GM23338 (cell line): ENCODE measurements at regions not wholly inside any gene's neighbourhood (a gene's known extent, or its start where the extent isn't known, plus 50 kb on each side); places are given as distances from the start of the nearest gene placed in this dataset.

Source experiments
- ATAC-seq: fragments of 200-7000 bp; cut with Tn5 transposase; 3 replicates; pipeline ENCODE4 v1.9.1; 2020
- DNase-seq: peaks from one replicate; pipeline ENCODE4 v3.0.0-alpha.2; 2015; ENCODE audit warnings: low spot score
- H2AFZ ChIP-seq: fragments of 200-600 bp; sonication (generic); 2 replicates; pipeline ENCODE4 v1.8.0; 2016; ENCODE audit warnings: antibody characterized with exemption, mild to moderate bottlenecking, moderate library complexity
- H3F3A ChIP-seq: fragments of 200-600 bp; sonication (generic); replicated peaks from 2 replicates; pipeline ENCODE4 v1.8.0; 2017; ENCODE audit warnings: antibody characterized with exemption, mixed run types, low read depth
- H3K27ac ChIP-seq: fragments of 200-600 bp; sonication (generic); 2 replicates; pipeline ENCODE4 v1.6.1; 2016; ENCODE audit warnings: low read depth
- H3K27me3 ChIP-seq: fragments of 200-600 bp; sonication (generic); 2 replicates; pipeline ENCODE4 v1.8.0; 2016; ENCODE audit warnings: mild to moderate bottlenecking, mixed run types, moderate library complexity; ENCODE audit not compliant: insufficient read depth
- H3K36me3 ChIP-seq: fragments of 200-600 bp; sonication (generic); 2 replicates; pipeline ENCODE4 v1.8.0; 2016; ENCODE audit warnings: mild to moderate bottlenecking; ENCODE audit not compliant: insufficient read depth
- H3K4me1 ChIP-seq: fragments of 200-600 bp; sonication (generic); 2 replicates; pipeline ENCODE4 v1.8.0; 2016; ENCODE audit warnings: mild to moderate bottlenecking, moderate library complexity; ENCODE audit not compliant: insufficient read depth
- H3K4me2 ChIP-seq: fragments of 200-600 bp; sonication (generic); 2 replicates; pipeline ENCODE4 v1.7.1; 2017; ENCODE audit warnings: mixed run types
- H3K4me3 ChIP-seq: fragments of 200-600 bp; sonication (generic); 2 replicates; pipeline ENCODE4 v1.6.1; 2016; ENCODE audit warnings: mixed run types
- H3K79me2 ChIP-seq: fragments of 200-600 bp; sonication (generic); replicated peaks from 2 replicates; pipeline ENCODE4 v1.8.0; 2017; ENCODE audit warnings: mild to moderate bottlenecking; ENCODE audit not compliant: insufficient read depth
- H3K9me2 ChIP-seq: fragments of 200-600 bp; sonication (generic); 2 replicates; pipeline ENCODE4 v1.8.0; 2017; ENCODE audit not compliant: insufficient read depth
- H4K20me1 ChIP-seq: fragments of 200-600 bp; sonication (generic); replicated peaks from 2 replicates; pipeline ENCODE4 v1.8.0; 2017; ENCODE audit warnings: mild to moderate bottlenecking; ENCODE audit not compliant: insufficient read depth
- H3K27ac Mint-ChIP-seq: 2 replicates; pipeline ENCODE4 v1.8.0; 2020; ENCODE audit warnings: inconsistent platforms, mild to moderate bottlenecking, moderate library complexity, mixed read lengths
- H3K27me3 Mint-ChIP-seq: 3 replicates; pipeline ENCODE4 v1.8.0; 2022; ENCODE audit warnings: low read depth, mild to moderate bottlenecking, moderate library complexity, mixed read lengths, inconsistent platforms; ENCODE audit not compliant: insufficient read depth, poor library complexity
- H3K36me3 Mint-ChIP-seq: 3 replicates; pipeline ENCODE4 v1.8.0; 2021; ENCODE audit warnings: low read depth, mild to moderate bottlenecking, inconsistent platforms, moderate library complexity, mixed read lengths
- H3K4me1 Mint-ChIP-seq: 3 replicates; pipeline ENCODE4 v1.8.0; 2020; ENCODE audit warnings: mild to moderate bottlenecking, inconsistent platforms, mixed read lengths
- H3K4me3 Mint-ChIP-seq: 3 replicates; pipeline ENCODE4 v1.8.0; 2021; ENCODE audit warnings: moderate library complexity, mild to moderate bottlenecking, inconsistent platforms, mixed read lengths
- H3K9me3 Mint-ChIP-seq: 3 replicates; pipeline ENCODE4 v1.8.0; 2020; ENCODE audit warnings: moderate library complexity, mild to moderate bottlenecking, inconsistent platforms, mixed read lengths
- CREB1 ChIP-seq: fragments of 250-450 bp; sonication (Bioruptor Pico); IDR thresholded peaks from 2 replicates; pipeline ENCODE4 v1.5.0; 2020; ENCODE audit warnings: low read depth, mild to moderate bottlenecking, moderate library complexity
- EZH2 ChIP-seq: fragments of 200-600 bp; sonication (generic); IDR thresholded peaks from one replicate; pipeline ENCODE4 v1.8.0; 2017; ENCODE audit warnings: antibody characterized with exemption, mild to moderate bottlenecking, low read depth; ENCODE audit not compliant: unreplicated experiment
- EZH2phosphoT487 ChIP-seq: fragments of 200-600 bp; sonication (generic); IDR thresholded peaks from one replicate; pipeline ENCODE4 v1.8.1; 2018; ENCODE audit warnings: antibody characterized with exemption; ENCODE audit not compliant: unreplicated experiment
- POLR2AphosphoS5 ChIP-seq: IDR thresholded peaks from 2 replicates; pipeline ENCODE4 v1.6.1; 2016; ENCODE audit warnings: antibody characterized with exemption, low read depth
- ZNF331 ChIP-seq: fragments of 250-450 bp; sonication (Bioruptor Pico); IDR thresholded peaks from 2 replicates; pipeline ENCODE4 v1.5.0; 2020; ENCODE audit warnings: low read depth, mild to moderate bottlenecking, moderate library complexity
- TF ChIP-seq, protein P1 (sequence below): IDR thresholded peaks from one replicate; pipeline ENCODE4 v1.6.1; 2018; ENCODE audit warnings: antibody characterized with exemption; ENCODE audit not compliant: unreplicated experiment
- TF ChIP-seq, protein P2 (sequence below): fragments of 250-450 bp; sonication (Bioruptor Pico); IDR thresholded peaks from 2 replicates; pipeline ENCODE4 v1.5.0; 2020; ENCODE audit warnings: mild to moderate bottlenecking, moderate library complexity
- TF ChIP-seq, protein P3 (sequence below): IDR thresholded peaks from 2 replicates; pipeline ENCODE4 v1.6.1; 2016; ENCODE audit warnings: antibody characterized with exemption
- TF ChIP-seq, protein P4 (sequence below), 2 experiments: fragments of 200-600 bp in 1 of 2; sonication (generic) in 1 of 2; conservative IDR thresholded peaks; 2 replicates each; pipeline versions ENCODE4 v1.5.1 to v1.6.1; 2016 to 2017; ENCODE audit warnings: antibody characterized with exemption in 2 of 2, low read depth in 2 of 2, mild to moderate bottlenecking in 2 of 2, moderate library complexity in 1 of 2

DNA sequence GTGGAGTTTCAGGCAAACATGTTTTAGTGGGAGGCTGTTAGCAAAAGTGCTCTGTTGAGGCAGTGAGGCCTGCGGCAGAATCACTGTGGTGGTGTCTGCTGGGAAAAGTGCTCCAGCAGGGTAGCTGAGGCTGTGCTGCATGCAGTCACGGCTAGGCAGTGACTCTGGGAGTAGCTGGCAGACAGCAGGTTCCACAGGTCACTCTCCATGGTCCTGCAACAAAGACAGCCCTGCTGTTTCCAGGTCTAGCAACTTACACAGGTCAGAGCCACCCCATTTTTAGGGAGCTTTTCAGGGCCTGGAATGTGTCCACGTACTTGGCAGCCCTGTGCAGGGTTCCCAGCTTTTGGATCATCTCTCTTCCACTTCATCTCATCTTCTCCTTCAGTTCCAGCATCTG lies 184.3 kb downstream of the NAA11 start:
- H3K9me2 ChIP-seq: no peaks in the 10 kb centered on the region
- no peaks in the 10 kb centered on the region for H3F3A ChIP-seq
- Mint-ChIP-seq H3K27me3 (peaks cover 2% of the 10 kb centered on the region), H3K27ac (no peak overlapping the region), H3K4me1 (no peaks in the 10 kb centered on the region), H3K4me3 (no peak overlapping the region), H3K36me3 (no peaks in the 10 kb centered on the region; the same call in 2 of the 3 replicates), H3K9me3 (peaks cover 8% of the 10 kb centered on the region; the same call in 1 of the 3 replicates)
- H2AFZ ChIP-seq: no peak overlapping the region
- peak; percentile 96 for ATAC-seq
- H3K4me2 ChIP-seq: no peak overlapping the region
- H3K36me3 ChIP-seq: no peaks in the 10 kb centered on the region
- no peaks in the 10 kb centered on the region for H4K20me1 ChIP-seq
- H3K27me3 ChIP-seq: no peaks in the 10 kb centered on the region
- peak; percentile 40 for DNase-seq
- no peaks in the 10 kb centered on the region for H3K4me1 ChIP-seq
- H3K27ac ChIP-seq: no peak overlapping the region
- H3K4me3 ChIP-seq: no peak overlapping the region
- TF ChIP-seq POLR2AphosphoS5 (no peak), ZNF331 (CRISPR knock-in tag) (no peak)
- TF ChIP-seq, protein P1, sequence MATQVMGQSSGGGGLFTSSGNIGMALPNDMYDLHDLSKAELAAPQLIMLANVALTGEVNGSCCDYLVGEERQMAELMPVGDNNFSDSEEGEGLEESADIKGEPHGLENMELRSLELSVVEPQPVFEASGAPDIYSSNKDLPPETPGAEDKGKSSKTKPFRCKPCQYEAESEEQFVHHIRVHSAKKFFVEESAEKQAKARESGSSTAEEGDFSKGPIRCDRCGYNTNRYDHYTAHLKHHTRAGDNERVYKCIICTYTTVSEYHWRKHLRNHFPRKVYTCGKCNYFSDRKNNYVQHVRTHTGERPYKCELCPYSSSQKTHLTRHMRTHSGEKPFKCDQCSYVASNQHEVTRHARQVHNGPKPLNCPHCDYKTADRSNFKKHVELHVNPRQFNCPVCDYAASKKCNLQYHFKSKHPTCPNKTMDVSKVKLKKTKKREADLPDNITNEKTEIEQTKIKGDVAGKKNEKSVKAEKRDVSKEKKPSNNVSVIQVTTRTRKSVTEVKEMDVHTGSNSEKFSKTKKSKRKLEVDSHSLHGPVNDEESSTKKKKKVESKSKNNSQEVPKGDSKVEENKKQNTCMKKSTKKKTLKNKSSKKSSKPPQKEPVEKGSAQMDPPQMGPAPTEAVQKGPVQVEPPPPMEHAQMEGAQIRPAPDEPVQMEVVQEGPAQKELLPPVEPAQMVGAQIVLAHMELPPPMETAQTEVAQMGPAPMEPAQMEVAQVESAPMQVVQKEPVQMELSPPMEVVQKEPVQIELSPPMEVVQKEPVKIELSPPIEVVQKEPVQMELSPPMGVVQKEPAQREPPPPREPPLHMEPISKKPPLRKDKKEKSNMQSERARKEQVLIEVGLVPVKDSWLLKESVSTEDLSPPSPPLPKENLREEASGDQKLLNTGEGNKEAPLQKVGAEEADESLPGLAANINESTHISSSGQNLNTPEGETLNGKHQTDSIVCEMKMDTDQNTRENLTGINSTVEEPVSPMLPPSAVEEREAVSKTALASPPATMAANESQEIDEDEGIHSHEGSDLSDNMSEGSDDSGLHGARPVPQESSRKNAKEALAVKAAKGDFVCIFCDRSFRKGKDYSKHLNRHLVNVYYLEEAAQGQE: peak; percentile 74
- H3K79me2 ChIP-seq: no peaks in the 10 kb centered on the region

DNA sequence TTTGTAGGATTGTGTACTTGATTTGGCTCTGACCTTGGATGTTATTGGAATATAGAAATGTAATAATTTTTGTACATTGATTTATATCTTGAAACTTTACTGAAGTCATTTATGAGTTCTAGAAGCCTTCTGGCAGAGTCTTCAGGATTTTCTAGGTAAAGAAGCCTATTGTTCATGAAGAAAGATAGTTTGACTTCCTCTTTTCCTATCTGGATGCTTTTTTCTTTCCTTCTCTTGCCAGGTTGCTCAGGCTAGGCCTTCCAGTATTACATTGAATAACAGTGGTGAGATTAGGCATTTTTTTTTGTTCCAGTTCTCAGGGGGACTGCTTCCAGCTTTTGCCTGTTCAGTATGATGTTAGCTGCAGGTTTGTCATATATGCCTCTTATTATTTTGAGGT lies 191.1 kb downstream of the NAA11 start:
- Mint-ChIP-seq H3K4me3 (no peak overlapping the region), H3K27ac (no peak overlapping the region), H3K9me3 (no peaks in the 10 kb centered on the region), H3K4me1 (no peaks in the 10 kb centered on the region), H3K27me3 (peaks cover 2% of the 10 kb centered on the region), H3K36me3 (no peaks in the 10 kb centered on the region)
- Histone ChIP-seq H3K27ac (no peak overlapping the region), H3K79me2 (no peaks in the 10 kb centered on the region), H2AFZ (no peak overlapping the region), H3K36me3 (no peaks in the 10 kb centered on the region), H3K4me1 (no peaks in the 10 kb centered on the region), H3F3A (no peaks in the 10 kb centered on the region), H3K9me2 (no peaks in the 10 kb centered on the region), H3K27me3 (no peaks in the 10 kb centered on the region), H3K4me3 (no peak overlapping the region), H4K20me1 (no peaks in the 10 kb centered on the region), H3K4me2 (no peak overlapping the region)
- DNase-seq (no peak), ATAC-seq (no peak)
- TF ChIP-seq EZH2 (no peak), CREB1 (CRISPR knock-in tag) (no peak), EZH2phosphoT487 (no peak), ZNF331 (CRISPR knock-in tag) (no peak)
- TF ChIP-seq, protein P2, sequence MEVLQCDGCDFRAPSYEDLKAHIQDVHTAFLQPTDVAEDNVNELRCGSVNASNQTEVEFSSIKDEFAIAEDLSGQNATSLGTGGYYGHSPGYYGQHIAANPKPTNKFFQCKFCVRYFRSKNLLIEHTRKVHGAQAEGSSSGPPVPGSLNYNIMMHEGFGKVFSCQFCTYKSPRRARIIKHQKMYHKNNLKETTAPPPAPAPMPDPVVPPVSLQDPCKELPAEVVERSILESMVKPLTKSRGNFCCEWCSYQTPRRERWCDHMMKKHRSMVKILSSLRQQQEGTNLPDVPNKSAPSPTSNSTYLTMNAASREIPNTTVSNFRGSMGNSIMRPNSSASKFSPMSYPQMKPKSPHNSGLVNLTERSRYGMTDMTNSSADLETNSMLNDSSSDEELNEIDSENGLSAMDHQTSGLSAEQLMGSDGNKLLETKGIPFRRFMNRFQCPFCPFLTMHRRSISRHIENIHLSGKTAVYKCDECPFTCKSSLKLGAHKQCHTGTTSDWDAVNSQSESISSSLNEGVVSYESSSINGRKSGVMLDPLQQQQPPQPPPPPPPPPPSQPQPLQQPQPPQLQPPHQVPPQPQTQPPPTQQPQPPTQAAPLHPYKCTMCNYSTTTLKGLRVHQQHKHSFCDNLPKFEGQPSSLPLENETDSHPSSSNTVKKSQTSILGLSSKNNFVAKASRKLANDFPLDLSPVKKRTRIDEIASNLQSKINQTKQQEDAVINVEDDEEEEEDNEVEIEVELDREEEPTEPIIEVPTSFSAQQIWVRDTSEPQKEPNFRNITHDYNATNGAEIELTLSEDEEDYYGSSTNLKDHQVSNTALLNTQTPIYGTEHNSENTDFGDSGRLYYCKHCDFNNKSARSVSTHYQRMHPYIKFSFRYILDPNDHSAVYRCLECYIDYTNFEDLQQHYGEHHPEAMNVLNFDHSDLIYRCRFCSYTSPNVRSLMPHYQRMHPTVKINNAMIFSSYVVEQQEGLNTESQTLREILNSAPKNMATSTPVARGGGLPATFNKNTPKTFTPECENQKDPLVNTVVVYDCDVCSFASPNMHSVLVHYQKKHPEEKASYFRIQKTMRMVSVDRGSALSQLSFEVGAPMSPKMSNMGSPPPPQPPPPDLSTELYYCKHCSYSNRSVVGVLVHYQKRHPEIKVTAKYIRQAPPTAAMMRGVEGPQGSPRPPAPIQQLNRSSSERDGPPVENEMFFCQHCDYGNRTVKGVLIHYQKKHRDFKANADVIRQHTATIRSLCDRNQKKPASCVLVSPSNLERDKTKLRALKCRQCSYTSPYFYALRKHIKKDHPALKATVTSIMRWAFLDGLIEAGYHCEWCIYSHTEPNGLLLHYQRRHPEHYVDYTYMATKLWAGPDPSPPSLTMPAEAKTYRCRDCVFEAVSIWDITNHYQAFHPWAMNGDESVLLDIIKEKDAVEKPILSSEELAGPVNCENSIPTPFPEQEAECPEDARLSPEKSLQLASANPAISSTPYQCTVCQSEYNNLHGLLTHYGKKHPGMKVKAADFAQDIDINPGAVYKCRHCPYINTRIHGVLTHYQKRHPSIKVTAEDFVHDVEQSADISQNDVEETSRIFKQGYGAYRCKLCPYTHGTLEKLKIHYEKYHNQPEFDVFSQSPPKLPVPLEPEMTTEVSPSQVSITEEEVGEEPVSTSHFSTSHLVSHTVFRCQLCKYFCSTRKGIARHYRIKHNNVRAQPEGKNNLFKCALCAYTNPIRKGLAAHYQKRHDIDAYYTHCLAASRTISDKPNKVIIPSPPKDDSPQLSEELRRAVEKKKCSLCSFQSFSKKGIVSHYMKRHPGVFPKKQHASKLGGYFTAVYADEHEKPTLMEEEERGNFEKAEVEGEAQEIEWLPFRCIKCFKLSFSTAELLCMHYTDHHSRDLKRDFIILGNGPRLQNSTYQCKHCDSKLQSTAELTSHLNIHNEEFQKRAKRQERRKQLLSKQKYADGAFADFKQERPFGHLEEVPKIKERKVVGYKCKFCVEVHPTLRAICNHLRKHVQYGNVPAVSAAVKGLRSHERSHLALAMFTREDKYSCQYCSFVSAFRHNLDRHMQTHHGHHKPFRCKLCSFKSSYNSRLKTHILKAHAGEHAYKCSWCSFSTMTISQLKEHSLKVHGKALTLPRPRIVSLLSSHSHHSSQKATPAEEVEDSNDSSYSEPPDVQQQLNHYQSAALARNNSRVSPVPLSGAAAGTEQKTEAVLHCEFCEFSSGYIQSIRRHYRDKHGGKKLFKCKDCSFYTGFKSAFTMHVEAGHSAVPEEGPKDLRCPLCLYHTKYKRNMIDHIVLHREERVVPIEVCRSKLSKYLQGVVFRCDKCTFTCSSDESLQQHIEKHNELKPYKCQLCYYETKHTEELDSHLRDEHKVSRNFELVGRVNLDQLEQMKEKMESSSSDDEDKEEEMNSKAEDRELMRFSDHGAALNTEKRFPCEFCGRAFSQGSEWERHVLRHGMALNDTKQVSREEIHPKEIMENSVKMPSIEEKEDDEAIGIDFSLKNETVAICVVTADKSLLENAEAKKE (CRISPR knock-in tag): no peak
- TF ChIP-seq, protein P3, sequence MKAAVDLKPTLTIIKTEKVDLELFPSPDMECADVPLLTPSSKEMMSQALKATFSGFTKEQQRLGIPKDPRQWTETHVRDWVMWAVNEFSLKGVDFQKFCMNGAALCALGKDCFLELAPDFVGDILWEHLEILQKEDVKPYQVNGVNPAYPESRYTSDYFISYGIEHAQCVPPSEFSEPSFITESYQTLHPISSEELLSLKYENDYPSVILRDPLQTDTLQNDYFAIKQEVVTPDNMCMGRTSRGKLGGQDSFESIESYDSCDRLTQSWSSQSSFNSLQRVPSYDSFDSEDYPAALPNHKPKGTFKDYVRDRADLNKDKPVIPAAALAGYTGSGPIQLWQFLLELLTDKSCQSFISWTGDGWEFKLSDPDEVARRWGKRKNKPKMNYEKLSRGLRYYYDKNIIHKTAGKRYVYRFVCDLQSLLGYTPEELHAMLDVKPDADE: no peak
- TF ChIP-seq, protein P4, sequence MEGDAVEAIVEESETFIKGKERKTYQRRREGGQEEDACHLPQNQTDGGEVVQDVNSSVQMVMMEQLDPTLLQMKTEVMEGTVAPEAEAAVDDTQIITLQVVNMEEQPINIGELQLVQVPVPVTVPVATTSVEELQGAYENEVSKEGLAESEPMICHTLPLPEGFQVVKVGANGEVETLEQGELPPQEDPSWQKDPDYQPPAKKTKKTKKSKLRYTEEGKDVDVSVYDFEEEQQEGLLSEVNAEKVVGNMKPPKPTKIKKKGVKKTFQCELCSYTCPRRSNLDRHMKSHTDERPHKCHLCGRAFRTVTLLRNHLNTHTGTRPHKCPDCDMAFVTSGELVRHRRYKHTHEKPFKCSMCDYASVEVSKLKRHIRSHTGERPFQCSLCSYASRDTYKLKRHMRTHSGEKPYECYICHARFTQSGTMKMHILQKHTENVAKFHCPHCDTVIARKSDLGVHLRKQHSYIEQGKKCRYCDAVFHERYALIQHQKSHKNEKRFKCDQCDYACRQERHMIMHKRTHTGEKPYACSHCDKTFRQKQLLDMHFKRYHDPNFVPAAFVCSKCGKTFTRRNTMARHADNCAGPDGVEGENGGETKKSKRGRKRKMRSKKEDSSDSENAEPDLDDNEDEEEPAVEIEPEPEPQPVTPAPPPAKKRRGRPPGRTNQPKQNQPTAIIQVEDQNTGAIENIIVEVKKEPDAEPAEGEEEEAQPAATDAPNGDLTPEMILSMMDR (conservative IDR thresholded peaks at IDR 0.05; ENCODE audit: low read depth in 2 of 2): no peak
